ENCODE measurements at regions not wholly inside any gene's neighbourhood (a gene's known extent, or its start where the extent isn't known, plus 50 kb on each side); places are given as distances from the start of the nearest gene placed in this dataset.

GRCh38 chr1:61620536-61620935 is 104.4 kb downstream of the TM2D1 start:
- TF ChIP-seq CTCF (IDR thresholded peaks at IDR 0.05) (no peak), POLR2AphosphoS5 (IDR thresholded peaks at IDR 0.05) (no peak), POLR2A (IDR thresholded peaks at IDR 0.05) (no peak)

All from sigmoid colon (tissue), 4 donors.